MCF 10A (cell line): ENCODE measurements at regions not wholly inside any gene's neighbourhood (a gene's known extent, or its start where the extent isn't known, plus 50 kb on each side); places are given as distances from the start of the nearest gene placed in this dataset.

Experiments used
- BruUV-seq: library from RNA; stranded (reverse); fragments of 400-500 nt; replicated peaks from 2 replicates; lab custom pipeline; 2021; lab: Mats Ljungman, UMichigan
- CTCF ChIA-PET: fragments of 300-600 bp; sonication (Branson Sonifier 250); formaldehyde crosslinking; extraction: SDS; loops from one replicate; lab custom pipeline; 2021; ENCODE audit warnings: antibody characterized with exemption, inconsistent platforms; lab: Yijun Ruan, JAX
- POLR2A ChIA-PET: fragments of 300-600, 350-650 bp; sonication (Branson Sonifier 250); formaldehyde crosslinking; extraction: SDS; loops from one replicate; lab custom pipeline; 2020; ENCODE audit warnings: antibody characterized with exemption, inconsistent platforms; lab: Yijun Ruan, JAX
- DNase-seq: peaks from one replicate; pipeline ENCODE4 v3.0.0-alpha.2; 2018; ENCODE audit not compliant: unreplicated experiment
- H3K27ac Mint-ChIP-seq: one replicate; pipeline ENCODE4 v1.8.0; 2022; ENCODE audit warnings: mild to moderate bottlenecking, low read depth, mixed read lengths; ENCODE audit not compliant: unreplicated experiment
- H3K27me3 Mint-ChIP-seq: one replicate; pipeline ENCODE4 v1.8.0; 2022; ENCODE audit warnings: mixed read lengths; ENCODE audit not compliant: insufficient read depth, unreplicated experiment
- H3K36me3 Mint-ChIP-seq: one replicate; pipeline ENCODE4 v1.8.0; 2022; ENCODE audit warnings: mild to moderate bottlenecking, moderate library complexity, mixed read lengths; ENCODE audit not compliant: insufficient read depth, unreplicated experiment
- H3K4me1 Mint-ChIP-seq: one replicate; pipeline ENCODE4 v1.8.0; 2022; ENCODE audit warnings: mixed read lengths; ENCODE audit not compliant: insufficient read depth, unreplicated experiment
- H3K4me3 Mint-ChIP-seq: one replicate; pipeline ENCODE4 v1.8.0; 2022; ENCODE audit warnings: mild to moderate bottlenecking, moderate library complexity, mixed read lengths; ENCODE audit not compliant: unreplicated experiment
- H3K9me3 Mint-ChIP-seq: one replicate; pipeline ENCODE4 v1.8.0; 2022; ENCODE audit warnings: mixed read lengths; ENCODE audit not compliant: unreplicated experiment
- CTCF ChIP-seq: fragments of 200-600 bp; IDR thresholded peaks from one replicate; pipeline ENCODE4 v1.8.0; 2022; ENCODE audit warnings: antibody characterized with exemption, mild to moderate bottlenecking; ENCODE audit not compliant: unreplicated experiment
- intact Hi-C: fragments of 100-400 bp; cut with micrococcal nuclease; formaldehyde crosslinking; loops from 2 replicates; pipeline ENCODE4 v1.14.1; 2022

GRCh38 chr20:5486377-5487054, 124.3 kb downstream of the GPCPD1 start:
- Mint-ChIP-seq H3K36me3 (peaks cover 7% of the 10 kb centered on the region), H3K27ac (no peak overlapping the region), H3K4me1 (peaks cover 7% of the 10 kb centered on the region), H3K9me3 (no peaks in the 10 kb centered on the region), H3K4me3 (no peak overlapping the region), H3K27me3 (peaks cover 61% of the 10 kb centered on the region)
- TF ChIP-seq CTCF: no peak
- BruUV-seq: no TSS peak
- CTCF ChIA-PET: no interaction called here
- intact Hi-C loops: no loop called here
- no peak for DNase-seq
- POLR2A ChIA-PET: no interaction called here

- ChIA-PET CTCF (interaction anchor here (0.6 to 3.1 kb wide), 2 partner anchors 36 to 596 kb away, joined by 4 to 13 read pairs; no protein-coding TSS in a partner anchor), POLR2A (no interaction called here)
- H3K9me3 Mint-ChIP-seq: no peaks in the 10 kb centered on the region
- no peak for DNase-seq
- H3K4me1 Mint-ChIP-seq: peaks cover 7% of the 10 kb centered on the region
- H3K4me3 Mint-ChIP-seq: no peak overlapping the region
- intact Hi-C loops: no loop called here
- BruUV-seq: no TSS peak
- no peak overlapping the region for H3K27ac Mint-ChIP-seq
- peaks cover 7% of the 10 kb centered on the region for H3K36me3 Mint-ChIP-seq
- peaks cover 53% of the 10 kb centered on the region for H3K27me3 Mint-ChIP-seq
- TF ChIP-seq CTCF: no peak
Measured at GRCh38 chr20:5484926-5485325, 125.9 kb downstream of the GPCPD1 start.

GRCh38 chr20:5484346-5484745, 126.5 kb downstream of the GPCPD1 start:
- intact Hi-C loops: no loop called here
- Mint-ChIP-seq H3K27ac (no peak overlapping the region), H3K36me3 (peaks cover 7% of the 10 kb centered on the region), H3K4me1 (peaks cover 7% of the 10 kb centered on the region), H3K4me3 (no peak overlapping the region), H3K27me3 (peaks cover 47% of the 10 kb centered on the region), H3K9me3 (no peaks in the 10 kb centered on the region)
- CTCF ChIA-PET: interaction anchor here (0.6 to 3.1 kb wide), 2 partner anchors 36 to 597 kb away, joined by 4 to 13 read pairs; no protein-coding TSS in a partner anchor
- no TSS peak for BruUV-seq
- TF ChIP-seq CTCF: no peak
- DNase-seq: no peak
- POLR2A ChIA-PET: no interaction called here

- intact Hi-C loops: no loop called here
- POLR2A ChIA-PET: no interaction called here
- DNase-seq: peak; percentile 36
- H3K36me3 Mint-ChIP-seq: peaks cover 7% of the 10 kb centered on the region
- no peak overlapping the region for H3K27ac Mint-ChIP-seq
- TF ChIP-seq CTCF: no peak
- peaks cover 42% of the 10 kb centered on the region for H3K27me3 Mint-ChIP-seq
- H3K4me1 Mint-ChIP-seq: peaks cover 7% of the 10 kb centered on the region
- no TSS peak for BruUV-seq
- no peaks in the 10 kb centered on the region for H3K9me3 Mint-ChIP-seq
- H3K4me3 Mint-ChIP-seq: no peak overlapping the region
- CTCF ChIA-PET: interaction anchor here (0.7 to 3.1 kb wide), 4 partner anchors 12 to 1977 kb away, joined by 3 to 13 read pairs (median 4); no protein-coding TSS in a partner anchor
Measured at GRCh38 chr20:5482791-5483190, 128.0 kb downstream of the GPCPD1 start.
